ENCODE measurements at regions not wholly inside any gene's neighbourhood (a gene's known extent, or its start where the extent isn't known, plus 50 kb on each side); places are given as distances from the start of the nearest gene placed in this dataset.
"Not testable (repeated sequence)": the region's sequence is repeated elsewhere in the genome, so short reads cannot be mapped to it uniquely, and the experiment has no call there.

DNA sequence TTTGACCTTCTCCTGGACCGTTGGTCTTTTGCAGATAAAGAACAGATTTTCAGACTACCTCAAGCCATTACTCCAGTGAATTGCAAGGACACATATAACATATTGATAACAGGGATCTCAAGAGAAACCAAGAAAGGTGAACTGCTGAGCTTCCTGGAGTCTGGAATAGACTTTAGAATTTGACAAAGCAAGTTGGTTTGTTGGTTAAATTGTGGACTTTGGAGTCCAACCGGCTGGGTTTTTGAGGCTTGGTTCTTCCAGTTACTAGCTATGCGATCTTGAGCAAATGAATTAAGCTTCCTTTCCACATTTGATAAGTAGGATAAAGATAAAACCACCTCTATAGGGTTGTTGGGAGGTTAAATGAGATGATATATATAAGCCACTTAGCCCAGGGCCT, 233.1 kb downstream of the SHQ1 start:
- Histone ChIP-seq H3K36me3 (ENCODE audit: control insufficient read depth, insufficient read depth, low read length) (no peaks in the 10 kb centered on the region), H3K4me3 (replicated peaks; ENCODE audit: low read depth, low read length) (no peak overlapping the region), H3K27me3 (replicated peaks; ENCODE audit: control insufficient read depth, insufficient read depth, low read length) (no peaks in the 10 kb centered on the region; the same call in 1 of the 2 replicates)
- DNase-seq (ENCODE audit: extremely low read depth, insufficient read length) = no peak
- TF ChIP-seq, protein P1, sequence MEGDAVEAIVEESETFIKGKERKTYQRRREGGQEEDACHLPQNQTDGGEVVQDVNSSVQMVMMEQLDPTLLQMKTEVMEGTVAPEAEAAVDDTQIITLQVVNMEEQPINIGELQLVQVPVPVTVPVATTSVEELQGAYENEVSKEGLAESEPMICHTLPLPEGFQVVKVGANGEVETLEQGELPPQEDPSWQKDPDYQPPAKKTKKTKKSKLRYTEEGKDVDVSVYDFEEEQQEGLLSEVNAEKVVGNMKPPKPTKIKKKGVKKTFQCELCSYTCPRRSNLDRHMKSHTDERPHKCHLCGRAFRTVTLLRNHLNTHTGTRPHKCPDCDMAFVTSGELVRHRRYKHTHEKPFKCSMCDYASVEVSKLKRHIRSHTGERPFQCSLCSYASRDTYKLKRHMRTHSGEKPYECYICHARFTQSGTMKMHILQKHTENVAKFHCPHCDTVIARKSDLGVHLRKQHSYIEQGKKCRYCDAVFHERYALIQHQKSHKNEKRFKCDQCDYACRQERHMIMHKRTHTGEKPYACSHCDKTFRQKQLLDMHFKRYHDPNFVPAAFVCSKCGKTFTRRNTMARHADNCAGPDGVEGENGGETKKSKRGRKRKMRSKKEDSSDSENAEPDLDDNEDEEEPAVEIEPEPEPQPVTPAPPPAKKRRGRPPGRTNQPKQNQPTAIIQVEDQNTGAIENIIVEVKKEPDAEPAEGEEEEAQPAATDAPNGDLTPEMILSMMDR (IDR thresholded peaks at IDR 0.05; ENCODE audit: insufficient read depth, low read length, poor library complexity, severe bottlenecking) = no peak

DNA sequence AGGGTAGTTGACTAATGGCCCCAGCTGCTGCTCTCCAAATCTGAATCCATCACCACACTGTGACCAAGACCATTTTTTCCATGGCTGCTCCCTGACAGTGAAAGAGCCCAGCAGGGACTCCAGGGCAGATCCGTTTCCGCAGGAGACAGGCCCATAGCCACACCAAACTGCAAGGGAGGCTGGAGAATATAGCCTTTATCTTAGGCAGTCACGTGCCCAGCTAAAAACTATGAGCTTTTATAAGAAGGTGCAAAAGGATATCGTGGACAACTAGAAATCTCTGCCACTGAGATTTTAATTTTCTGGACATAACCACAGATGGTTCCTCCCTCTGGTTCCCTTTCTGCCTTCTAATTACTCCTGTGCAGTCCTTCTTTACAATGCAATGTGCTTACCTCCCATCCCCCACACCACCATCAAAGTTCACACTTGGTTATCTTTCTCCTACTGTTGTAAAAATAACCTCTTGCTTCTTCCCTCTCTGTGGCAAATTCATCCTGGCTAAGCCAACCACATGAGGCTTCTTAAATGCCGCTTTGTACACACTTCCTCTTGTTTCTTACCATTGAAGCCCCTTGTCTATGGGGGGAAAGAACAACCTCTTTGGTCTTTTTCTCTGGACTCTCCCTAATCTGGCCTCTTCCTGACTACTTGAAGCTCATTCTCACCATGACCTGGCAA, 233.7 kb downstream of the SHQ1 start:
- H3K36me3 ChIP-seq (ENCODE audit: control insufficient read depth, insufficient read depth, low read length) = no peaks in the 10 kb centered on the region
- no peak for DNase-seq (ENCODE audit: extremely low read depth, insufficient read length)
- no peaks in the 10 kb centered on the region; the same call in 1 of the 2 replicates for H3K27me3 ChIP-seq (replicated peaks; ENCODE audit: control insufficient read depth, insufficient read depth, low read length)
- no peak overlapping the region for H3K4me3 ChIP-seq (replicated peaks; ENCODE audit: low read depth, low read length)
- TF ChIP-seq, protein P1 (IDR thresholded peaks at IDR 0.05; ENCODE audit: insufficient read depth, low read length, poor library complexity, severe bottlenecking) = no peak

DNA sequence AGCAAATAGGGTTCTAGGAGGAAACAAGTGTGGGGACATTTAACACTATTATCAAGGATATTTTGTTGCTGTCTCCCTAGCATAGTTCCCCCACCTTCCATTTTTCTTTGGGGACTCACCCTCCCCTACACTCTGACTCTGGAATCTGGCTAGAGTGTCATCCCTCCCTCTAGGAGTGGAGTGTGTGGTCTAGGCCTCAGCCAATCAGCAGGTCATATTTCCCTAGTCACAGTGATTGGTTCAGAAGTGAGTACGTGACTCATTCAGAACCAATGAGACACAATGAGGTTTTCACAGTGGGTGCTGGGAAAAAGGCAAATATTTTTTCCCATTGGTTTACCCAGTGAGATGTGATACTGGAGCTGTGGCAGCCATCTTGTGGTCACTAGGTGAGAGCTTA, 234.4 kb downstream of the SHQ1 start:
- Histone ChIP-seq H3K27me3 (replicated peaks; ENCODE audit: control insufficient read depth, insufficient read depth, low read length) (no peaks in the 10 kb centered on the region; the same call in 1 of the 2 replicates), H3K36me3 (ENCODE audit: control insufficient read depth, insufficient read depth, low read length) (no peaks in the 10 kb centered on the region), H3K4me3 (replicated peaks; ENCODE audit: low read depth, low read length) (no peak overlapping the region)
- TF ChIP-seq, protein P1 (IDR thresholded peaks at IDR 0.05; ENCODE audit: insufficient read depth, low read length, poor library complexity, severe bottlenecking) = no peak
- DNase-seq (ENCODE audit: extremely low read depth, insufficient read length) = no peak

DNA sequence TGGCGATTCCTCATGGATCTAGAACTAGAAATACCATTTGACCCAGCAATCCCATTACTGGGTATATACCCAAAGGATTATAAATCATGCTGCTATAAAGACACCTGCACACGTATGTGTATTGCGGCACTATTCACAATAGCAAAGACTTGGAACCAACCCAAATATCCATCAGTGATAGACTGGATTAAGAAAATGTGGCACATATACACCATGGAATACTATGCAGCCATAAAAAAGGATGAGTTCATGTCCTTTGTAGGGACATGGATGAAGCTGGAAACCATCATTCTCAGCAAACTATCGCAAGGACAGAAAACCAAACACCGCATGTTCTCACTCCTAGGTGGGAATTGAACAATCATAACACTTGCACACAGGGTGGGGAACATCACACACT, 239.1 kb downstream of the SHQ1 start:
- H3K36me3 ChIP-seq (ENCODE audit: control insufficient read depth, insufficient read depth, low read length); DNase-seq (ENCODE audit: extremely low read depth, insufficient read length); H3K27me3 ChIP-seq (replicated peaks; ENCODE audit: control insufficient read depth, insufficient read depth, low read length); H3K4me3 ChIP-seq (replicated peaks; ENCODE audit: low read depth, low read length): not testable (repeated sequence)

DNA sequence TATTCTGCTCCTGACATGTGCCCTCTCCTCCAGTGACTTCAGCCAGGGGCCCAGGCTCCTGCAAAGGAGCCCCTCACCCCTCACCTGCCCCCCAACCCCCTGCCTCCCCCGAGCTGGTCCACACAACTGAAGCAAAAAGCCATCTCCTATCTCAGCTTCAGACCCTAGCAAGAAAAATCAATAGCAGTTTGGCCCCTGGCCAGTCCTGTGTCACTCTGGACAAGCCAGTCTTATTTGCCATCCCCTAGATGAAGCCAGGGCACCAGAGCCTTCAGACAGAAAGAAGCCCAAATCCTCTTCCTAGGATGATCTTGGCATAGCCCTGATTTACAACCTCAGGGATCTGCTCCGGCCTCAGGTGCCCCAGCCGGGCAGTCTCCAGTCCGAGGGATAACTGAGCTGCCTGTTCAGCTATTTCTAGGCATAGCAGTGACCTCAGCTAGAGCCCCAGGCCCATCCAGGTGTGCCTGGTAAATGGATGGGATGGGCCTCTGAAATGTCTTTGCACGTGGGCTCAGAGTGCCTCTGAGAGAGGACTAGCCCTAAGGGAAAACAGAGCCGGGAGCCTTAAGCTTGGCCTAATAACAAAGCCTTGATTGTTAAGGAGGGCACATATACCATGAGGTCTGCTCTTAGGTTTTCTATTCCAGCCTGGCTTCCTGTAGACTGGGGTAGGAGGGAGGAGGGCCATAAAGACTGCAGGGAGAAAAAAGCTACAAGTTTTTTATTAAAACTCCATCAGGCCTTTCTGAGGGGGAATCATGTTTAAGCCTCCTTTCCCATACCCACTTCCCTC, 242.0 kb downstream of the SHQ1 start:
- no peak for DNase-seq (ENCODE audit: extremely low read depth, insufficient read length)
- TF ChIP-seq, protein P1 (IDR thresholded peaks at IDR 0.05; ENCODE audit: insufficient read depth, low read length, poor library complexity, severe bottlenecking) = no peak

DNA sequence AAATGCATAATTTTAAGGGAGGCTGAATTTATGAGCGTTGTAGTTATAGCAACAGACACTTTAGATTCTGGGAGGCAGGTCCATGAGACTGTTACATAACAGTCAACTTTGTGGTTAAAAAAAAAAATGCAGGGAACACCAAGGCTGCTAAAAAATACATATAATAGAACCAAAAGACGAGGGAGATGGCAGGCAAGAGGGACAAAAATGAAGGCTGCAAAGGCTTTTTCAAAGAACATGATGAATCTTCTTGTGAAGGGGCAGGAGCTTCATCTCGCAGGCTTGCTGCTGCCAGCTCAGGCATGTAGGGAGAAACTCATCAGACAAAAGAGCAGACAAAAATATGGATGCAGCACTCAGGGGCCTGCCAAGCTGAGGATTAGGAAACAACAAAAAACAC, 243.9 kb downstream of the SHQ1 start:
- Histone ChIP-seq H3K27me3 (replicated peaks; ENCODE audit: control insufficient read depth, insufficient read depth, low read length) (no peaks in the 10 kb centered on the region; the same call in 1 of the 2 replicates), H3K36me3 (ENCODE audit: control insufficient read depth, insufficient read depth, low read length) (no peaks in the 10 kb centered on the region), H3K4me3 (replicated peaks; ENCODE audit: low read depth, low read length) (no peak overlapping the region)
- no peak for DNase-seq (ENCODE audit: extremely low read depth, insufficient read length)
- TF ChIP-seq, protein P1 (IDR thresholded peaks at IDR 0.05; ENCODE audit: insufficient read depth, low read length, poor library complexity, severe bottlenecking) = no peak

More for the DNA sequence above, 242.0 kb downstream of the SHQ1 start:
- H3K4me3 ChIP-seq (replicated peaks; ENCODE audit: low read depth, low read length) = no peak overlapping the region
- no peaks in the 10 kb centered on the region for H3K36me3 ChIP-seq (ENCODE audit: control insufficient read depth, insufficient read depth, low read length)
- H3K27me3 ChIP-seq (replicated peaks; ENCODE audit: control insufficient read depth, insufficient read depth, low read length) = no peaks in the 10 kb centered on the region; the same call in 1 of the 2 replicates
